Endothelial cell of hepatic sinusoid (primary cell): ENCODE measurements at regions not wholly inside any gene's neighbourhood (a gene's known extent, or its start where the extent isn't known, plus 50 kb on each side); places are given as distances from the start of the nearest gene placed in this dataset.
"Not testable (repeated sequence)": the region's sequence is repeated elsewhere in the genome, so short reads cannot be mapped to it uniquely, and the experiment has no call there.

Source experiments
- in situ Hi-C: cut with HindIII; loops from 2 replicates; pipeline ENCODE4 v1.10.0; 2017; ENCODE audit warnings: low sequenced_read_pairs

DNA sequence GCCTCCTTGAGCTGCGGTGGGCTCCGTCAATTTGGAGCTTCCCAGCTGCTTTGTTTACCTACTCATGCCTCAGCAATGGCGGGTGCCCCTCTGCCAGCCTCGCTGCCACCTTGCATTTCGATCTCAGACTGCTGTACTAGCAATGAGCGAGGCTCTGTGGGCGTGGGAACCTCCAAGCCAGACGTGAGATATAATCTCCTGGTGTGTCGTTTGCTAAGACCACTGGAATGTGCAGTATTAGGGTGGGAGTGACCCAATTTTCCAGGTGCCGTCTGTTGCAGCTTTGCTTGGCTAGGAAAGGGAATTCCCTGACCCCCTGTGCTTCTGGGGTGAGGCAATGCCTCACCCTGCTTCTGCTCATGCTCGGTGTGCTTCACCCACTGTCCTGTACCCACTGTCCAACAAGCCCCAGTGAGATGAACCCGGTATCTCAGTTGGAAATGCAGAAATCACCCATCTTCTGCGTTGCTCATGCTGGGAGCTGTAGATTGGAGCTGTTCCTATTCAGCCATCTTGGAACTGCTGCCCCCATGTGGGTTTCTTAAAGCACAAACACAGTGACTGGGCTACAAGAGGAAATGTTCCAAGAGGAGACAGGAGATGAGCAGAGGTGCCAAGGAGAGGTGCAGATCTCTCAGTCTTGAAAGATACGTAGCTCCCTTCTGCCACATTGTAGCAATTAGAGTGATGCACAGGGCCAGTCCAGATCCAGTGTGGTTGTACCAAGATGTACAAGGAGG is 193.0 kb upstream of the IGFBP7 start:
- in situ Hi-C loops = no loop called here

DNA sequence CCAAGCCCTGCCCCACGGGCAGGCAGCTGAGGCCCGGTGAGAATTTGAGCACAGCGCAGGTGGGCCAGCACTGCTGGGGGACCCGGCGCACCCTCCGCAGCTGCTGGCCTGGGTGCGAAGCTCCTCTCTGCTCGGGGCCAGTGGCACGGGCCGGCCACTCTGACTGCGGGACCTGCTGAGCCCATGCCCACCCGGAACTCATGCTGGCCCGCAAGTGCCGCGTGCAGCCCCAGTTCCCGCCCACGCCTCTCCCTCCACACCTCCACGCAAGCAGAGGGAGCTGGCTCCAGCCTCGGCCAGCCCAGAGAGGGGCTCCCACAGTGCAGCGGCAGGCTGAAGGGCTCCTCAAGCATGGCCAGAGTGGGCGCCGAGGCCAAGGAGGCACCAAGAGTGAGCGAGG is 190.1 kb upstream of the IGFBP7 start:
- in situ Hi-C loops = not testable (repeated sequence)

DNA sequence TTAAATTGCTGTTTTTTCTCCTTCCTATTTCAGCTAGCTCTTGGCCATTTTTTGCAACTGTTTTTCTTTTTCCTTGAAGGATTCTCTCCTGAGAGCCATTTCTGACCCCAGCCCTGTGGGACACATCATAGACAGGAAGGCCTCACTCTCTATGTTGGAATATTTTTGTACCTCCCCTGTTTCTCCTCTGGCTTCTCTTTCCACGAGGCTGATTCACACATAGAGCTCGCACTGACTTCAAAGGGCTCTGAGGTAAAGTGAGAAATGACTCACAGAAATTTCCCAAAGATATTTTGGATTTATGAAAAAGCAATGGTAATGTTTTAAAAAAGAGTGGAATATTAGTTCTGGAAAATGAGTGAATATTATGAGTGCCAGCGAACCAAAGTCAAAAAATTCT is 181.7 kb upstream of the IGFBP7 start:
- in situ Hi-C loops = no loop called here

DNA sequence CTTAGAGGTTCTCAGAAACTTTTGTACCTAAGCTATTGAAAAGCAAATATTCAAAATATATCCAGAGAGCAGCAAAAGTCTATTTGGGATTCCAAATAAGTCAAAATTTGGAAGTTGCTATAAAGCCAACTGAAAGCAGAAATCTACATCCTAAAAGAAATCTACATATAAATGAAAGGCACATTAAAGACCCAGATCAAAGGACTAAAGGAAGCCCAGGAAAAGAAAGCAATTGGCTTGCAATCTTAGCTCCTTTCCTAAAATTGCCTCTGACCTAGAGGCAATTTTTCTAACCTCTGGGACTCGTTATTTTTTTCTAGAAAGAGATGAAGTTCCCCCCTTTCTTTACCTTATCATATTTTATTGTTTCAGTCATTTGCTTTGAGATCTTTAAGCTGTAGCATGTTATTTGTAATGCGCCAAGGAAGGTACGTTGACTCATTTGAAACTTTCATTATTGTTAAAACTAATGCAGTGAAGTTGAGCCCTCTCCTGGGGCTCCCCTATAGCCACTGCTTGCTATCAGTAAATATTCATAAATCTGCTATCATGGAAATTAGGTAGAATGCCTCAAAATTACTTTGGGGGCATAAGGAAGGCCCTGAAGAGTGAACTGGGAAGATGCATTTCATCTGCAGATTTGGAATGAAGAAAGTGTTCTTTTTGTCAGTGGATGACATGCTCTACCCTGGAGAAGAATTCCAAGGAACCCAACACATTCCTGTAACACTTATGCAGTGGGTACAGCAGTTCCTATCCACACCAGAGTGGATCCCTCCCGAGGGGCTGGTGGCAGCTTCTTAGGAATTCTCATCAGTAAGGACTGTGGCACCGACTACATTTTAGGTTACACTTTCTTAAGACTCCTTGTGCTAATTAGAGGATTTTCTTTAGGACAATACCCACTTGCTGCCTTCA is 177.8 kb upstream of the IGFBP7 start:
- in situ Hi-C loops = no loop called here

DNA sequence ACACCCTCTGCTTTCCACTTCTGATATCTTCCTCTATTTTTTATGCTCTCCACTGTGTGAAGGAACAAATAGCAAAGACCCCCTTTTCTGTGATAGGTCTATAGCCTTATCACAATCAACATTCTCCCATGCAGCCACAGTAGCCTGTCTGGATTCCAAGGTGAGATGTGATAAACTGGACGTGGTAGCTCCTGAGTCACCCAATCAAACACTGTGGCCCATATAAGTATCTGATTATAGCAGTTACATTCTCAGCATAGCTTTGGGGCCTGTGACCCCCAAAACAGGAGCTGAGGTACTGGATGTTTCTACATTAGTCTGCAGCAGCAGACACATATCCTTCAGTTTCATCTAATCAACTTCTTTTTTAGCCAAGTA is 172.7 kb upstream of the IGFBP7 start:
- in situ Hi-C loops = no loop called here

DNA sequence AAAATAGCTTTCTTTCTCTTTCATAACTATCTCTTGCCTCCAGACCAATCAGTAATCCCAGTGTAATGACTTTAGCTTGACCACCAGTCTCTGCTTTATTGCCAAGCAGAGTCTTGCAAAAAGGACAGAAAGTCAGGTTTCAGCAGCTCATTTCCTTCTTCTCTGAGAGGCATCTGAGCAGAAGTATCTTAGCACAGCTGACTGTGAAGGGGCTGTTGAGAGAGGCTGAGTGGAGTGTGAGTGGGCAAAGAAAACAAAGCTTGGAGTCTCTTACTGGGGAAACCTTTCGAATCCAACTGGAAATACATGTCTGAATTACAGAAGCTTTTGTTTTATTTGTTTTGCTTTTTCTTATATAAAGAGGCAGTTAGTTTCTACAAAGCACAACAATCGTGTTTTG is 170.3 kb upstream of the IGFBP7 start:
- in situ Hi-C loops = no loop called here

DNA sequence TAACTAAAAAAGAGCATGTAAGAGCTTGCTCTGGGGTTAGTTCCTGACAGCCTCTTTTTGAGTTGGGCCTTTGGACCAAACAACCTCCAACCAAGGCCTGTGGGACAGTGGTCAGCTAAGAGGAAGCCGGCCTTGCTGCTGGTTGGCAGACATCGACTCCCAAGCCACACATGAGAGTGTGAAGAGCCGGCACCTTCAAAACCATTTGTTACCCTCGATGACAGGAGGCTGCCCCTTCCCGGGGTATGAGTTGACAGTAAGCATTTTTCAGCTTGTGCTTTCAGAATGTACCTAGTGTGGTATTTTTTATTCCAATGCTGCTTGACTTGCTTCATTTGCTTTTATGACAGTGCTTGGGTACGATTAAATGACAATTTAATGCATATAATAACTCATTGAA is 168.6 kb upstream of the IGFBP7 start:
- in situ Hi-C loops = loop anchor here (10.0 kb wide), 1 partner anchor 56 kb away; no protein-coding TSS in a partner anchor

DNA sequence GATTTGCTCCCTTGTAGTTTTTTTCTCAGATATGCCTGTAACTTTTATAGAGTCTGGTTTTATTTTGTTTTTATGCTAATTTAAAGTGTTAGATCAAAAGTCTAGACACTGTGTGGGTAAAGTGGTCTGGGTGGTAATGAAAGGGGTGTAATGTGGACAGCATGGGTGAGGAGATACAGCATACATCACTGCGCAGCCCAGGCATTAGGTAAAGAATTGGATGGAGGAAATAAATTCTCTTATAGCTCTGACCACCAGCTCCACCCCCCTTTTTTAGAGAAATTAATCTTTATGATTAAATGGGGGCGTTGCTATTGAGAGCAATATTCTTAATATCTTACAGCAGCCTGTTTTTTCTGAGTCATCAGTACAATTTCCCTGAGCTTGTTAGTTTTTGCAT is 163.9 kb upstream of the IGFBP7 start:
- in situ Hi-C loops = loop anchor here (10.0 kb wide), 1 partner anchor 61 kb away; no protein-coding TSS in a partner anchor

DNA sequence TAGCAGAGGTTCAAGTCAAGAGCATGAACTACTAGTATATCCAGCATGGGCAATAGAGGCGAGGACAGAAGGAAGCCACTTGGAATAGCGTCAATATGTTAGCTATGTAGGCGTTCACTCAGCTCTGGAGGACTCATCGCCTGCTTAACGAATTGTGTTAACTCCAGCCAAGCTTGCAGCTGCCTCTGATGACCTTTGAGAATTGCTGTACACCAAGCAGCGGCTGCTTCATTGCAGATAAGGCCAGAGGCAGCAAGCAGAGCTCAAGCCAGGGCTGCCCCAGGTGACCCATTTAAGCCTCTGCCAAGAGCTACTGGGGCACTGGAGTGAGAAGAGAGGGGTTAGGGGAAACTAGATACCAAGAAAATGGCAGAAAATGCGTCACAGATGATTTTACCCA is 160.2 kb upstream of the IGFBP7 start:
- in situ Hi-C loops = loop anchor here (10.0 kb wide), 1 partner anchor 64 kb away; no protein-coding TSS in a partner anchor

DNA sequence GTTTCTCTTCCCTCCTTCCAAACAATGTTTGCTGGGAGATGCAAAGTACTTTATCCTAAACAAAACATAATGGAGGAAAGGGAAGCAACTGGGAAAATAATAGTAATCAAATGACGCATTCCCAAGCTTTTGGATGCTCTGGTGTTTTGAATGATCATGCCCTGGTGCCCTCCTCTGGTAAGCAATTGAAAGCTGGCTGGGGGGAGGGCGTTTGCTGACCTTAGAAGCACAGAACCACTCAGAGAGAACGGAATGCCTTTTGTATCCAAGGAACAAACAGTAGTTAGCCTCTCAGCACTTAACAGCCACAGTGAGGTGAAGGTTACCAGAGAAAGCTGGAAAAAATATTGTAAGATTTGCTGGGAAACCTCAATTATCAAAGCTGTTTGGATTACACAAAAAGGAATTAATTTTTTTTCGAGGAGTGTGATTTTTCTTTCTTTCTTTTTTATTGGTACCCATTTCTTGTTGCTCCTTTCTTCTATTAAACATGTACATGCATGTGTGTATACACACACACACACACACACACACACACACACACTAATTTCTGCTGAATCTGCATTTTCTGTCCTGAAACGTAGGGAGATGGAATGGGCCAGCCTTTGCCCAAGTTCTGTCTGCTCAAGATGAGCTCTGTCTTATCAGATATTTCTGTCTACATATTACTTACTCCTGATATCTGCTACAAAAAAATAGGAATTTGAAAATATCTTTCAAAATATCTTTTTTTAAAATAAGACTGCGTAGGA is 155.8 kb upstream of the IGFBP7 start:
- in situ Hi-C loops = no loop called here

DNA sequence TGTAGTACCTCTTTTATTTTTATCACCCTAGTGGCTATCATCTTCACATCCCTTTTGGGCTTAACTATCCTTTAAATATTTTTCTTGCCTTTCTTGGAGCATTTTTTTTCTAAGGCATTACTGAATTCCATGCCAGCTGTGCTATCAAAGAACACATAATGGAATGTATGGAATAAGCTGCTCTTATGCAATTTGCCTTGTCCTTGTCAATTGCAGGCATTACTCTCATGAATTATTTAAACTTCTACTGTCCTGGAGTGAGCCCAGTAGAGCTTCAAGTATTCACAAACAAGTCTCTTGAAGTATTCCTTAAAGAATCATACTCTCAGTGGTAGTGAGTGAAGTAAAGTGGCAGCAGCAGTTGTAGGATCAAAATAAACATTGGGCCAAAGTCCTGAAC is 144.6 kb upstream of the IGFBP7 start:
- in situ Hi-C loops = no loop called here

DNA sequence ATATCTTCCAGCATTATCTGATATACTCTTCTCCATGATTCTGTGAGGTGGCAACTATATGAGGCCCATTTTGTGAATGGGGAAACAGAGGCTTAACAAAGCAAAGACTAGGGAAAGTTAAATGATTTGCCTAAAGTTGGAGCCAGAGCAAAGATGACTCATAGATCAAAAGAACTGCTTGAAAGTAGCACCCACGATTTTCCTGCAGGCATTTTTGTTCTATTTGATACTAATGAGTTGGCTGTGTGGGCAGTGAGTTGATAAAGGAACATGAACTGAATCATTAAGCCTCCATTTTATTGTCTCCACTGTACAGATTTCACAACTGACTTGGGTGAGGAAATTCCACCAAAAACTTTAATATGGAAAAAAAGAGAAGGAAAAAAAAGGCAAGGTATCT is 138.9 kb upstream of the IGFBP7 start:
- in situ Hi-C loops = no loop called here

DNA sequence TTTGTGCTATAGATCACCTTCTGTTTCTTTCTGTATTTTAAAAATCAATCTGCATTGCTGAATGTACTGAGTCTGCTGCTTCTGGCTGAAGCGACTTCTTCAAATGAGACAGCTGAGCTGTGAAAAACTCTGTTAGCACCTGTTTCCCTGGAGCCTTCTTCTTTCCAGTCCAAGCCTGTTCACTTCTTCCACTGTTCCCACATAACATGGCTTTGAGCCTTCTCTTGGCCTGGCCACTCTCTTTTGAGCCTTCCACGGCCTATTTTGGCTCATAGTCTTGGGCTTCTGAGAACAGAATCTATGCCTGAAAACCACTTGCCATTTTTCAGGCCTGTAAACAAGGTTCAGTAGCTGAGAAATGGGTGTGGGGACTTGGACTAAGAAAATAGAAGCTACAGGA is 132.9 kb upstream of the IGFBP7 start:
- in situ Hi-C loops = no loop called here

DNA sequence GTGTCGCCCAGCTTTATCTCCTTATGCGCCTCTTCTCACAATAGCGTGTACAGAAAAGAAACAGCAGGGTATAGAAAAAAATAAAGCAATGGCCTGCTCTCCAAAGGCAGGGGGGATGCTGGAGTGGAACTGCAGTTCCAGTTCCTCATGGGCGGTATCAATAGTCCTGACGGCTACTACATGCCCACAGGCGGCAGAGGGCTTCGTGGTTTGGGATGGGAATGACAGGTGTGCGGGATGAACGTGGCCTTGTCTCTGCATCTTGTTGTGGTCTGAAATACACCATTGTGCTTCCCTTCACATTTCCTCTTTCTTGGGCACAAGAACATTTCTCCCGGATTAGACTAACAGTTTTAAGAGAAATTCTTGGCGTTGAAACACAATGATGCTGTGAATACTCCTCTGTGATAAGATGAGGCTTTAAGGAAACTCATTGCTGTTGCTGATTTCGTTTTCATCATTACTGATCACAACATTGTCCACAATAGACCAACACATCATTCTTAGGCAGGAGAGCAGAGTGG is 124.1 kb upstream of the IGFBP7 start:
- in situ Hi-C loops = no loop called here

DNA sequence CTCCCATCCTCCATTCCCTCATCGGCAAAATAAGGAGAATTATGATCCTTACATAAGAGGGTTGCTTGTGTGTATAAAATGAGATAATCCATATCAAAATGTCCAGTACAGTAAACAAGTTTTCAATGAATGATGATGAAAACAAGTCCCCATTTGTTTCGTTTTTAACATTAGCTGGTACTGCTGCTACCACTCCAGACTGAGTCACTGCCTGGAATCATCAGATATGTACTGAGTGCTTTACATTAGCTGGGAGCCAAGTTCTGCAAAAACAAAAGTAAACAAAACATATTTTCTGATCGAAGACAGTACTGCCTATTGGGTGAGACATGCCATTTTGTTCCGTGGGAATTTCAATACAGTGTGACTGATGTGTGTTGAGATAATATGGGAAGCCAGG is 123.2 kb upstream of the IGFBP7 start:
- in situ Hi-C loops = no loop called here

DNA sequence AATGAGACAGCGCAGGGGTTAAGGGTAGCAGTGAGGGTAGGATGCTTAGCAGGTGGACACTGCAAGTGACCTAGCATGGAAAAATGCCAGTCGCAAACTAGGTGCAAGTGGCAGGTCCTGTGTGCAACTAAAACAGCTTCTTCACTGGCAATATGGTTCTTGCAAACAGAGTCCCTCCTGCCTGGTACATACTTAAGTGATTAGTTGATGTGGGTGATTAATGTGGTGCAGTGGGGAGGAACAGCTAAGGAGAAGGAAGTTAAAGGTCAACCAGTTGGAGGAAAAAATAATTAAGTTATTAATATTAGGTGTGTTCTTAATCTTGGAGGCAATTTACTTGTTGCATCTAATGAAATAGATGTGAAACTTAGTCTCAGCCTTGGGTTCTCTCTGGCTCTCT is 121.6 kb upstream of the IGFBP7 start:
- in situ Hi-C loops = no loop called here

DNA sequence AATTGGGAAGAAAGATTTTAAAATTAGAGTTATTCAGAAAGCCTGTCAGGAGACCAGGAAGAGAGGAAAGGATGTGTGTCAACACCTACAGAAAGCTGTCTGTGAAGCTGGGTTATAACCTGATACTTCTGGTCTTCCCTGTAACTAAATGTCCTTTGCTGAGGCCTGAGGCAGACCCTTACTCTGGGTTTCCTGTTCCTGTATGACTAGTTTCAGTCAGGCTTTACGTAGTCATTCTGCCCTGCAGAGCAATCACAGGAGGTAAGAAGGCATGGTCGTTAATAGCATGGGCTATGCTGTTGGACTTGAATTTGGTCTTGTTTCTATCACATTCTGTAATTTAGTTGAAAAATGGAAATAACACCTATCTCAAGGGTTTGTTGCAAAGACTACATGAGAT is 110.5 kb upstream of the IGFBP7 start:
- in situ Hi-C loops = no loop called here

DNA sequence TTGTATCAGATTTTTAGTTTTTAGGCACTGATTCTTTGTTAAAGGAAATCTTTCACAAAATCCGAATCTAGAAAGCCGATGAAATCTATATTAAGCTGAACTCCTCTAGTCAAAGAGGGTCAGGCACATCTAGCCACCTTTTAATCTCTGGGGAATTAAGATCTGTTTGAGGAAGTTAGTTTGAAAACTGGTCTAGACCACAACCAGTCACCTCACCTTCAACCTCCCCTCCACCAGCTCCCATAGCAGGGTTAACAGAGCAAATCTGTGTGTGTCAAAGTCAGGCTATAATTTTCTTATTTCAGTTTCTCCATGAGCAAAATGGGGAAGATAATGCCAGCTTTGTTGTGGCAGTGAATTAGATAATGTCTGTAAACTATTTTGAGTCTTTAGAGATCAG is 110.0 kb upstream of the IGFBP7 start:
- in situ Hi-C loops = no loop called here

DNA sequence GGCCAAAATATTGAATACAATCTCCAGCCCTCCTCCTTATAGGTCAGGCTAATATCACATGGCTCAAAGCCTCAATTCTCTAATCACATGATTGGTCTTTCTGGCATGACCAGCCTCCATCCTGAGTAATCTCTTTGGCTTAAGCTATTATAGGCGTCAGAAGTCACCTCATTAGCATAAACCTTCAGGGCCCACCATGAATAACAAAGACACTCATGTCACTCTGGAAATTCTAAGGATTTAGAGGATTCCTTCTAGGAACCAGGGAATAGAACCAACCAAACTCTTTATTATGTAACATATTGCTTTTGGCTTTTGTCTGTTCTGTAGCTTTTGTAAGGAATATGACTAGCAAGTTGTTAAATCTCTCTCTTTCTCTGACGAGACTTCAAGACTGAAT is 109.2 kb upstream of the IGFBP7 start:
- in situ Hi-C loops = no loop called here

DNA sequence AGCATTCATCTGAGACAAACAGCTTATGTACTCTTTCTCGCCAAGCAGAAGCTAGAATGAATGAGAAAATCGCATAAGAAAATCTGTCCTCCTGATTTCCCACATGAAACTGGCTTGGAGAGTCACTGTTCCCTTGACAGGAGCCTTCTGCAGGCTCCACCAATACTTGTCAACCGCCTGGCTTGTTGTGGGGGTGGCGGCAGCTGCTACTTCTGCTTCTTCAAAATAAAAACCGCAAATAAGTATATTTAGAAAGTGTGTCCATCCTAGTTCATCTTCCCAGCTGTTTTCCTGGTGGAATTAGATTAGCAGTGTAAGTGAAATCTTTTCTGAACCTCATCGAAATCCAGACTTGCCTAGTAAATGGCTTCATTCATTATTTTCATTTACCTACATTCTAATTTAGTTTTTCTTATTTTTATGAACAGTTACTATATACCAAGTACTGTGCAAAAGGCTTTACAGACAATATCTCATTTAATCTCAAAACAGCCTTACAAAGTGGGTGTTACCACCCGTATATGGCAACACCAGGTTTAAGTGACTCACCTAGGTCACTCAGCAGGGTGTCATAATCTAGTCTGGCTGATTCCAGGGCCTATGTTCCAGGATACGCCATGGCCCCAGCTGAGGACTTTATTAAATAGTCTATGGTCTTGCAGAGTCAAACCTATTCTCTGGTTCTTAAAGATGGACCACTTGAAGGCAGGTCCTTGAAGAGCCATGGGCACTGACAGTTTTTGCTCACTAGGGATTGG is 104.6 kb upstream of the IGFBP7 start:
- in situ Hi-C loops = no loop called here
